ENCODE measurements at regions not wholly inside any gene's neighbourhood (a gene's known extent, or its start where the extent isn't known, plus 50 kb on each side); places are given as distances from the start of the nearest gene placed in this dataset.

GRCh38 chr17:69717214-69717613 is 302.7 kb downstream of the MAP2K6 start:
- TF ChIP-seq NRF1 (IDR thresholded peaks at IDR 0.05; ENCODE audit: low read depth, low read length), result no peak
- no peak for TF ChIP-seq PBX3 (IDR thresholded peaks at IDR 0.05)
- no peak for TF ChIP-seq RXRA (IDR thresholded peaks at IDR 0.05; ENCODE audit: borderline replicate concordance, low read depth)
- TF ChIP-seq, protein P1, sequence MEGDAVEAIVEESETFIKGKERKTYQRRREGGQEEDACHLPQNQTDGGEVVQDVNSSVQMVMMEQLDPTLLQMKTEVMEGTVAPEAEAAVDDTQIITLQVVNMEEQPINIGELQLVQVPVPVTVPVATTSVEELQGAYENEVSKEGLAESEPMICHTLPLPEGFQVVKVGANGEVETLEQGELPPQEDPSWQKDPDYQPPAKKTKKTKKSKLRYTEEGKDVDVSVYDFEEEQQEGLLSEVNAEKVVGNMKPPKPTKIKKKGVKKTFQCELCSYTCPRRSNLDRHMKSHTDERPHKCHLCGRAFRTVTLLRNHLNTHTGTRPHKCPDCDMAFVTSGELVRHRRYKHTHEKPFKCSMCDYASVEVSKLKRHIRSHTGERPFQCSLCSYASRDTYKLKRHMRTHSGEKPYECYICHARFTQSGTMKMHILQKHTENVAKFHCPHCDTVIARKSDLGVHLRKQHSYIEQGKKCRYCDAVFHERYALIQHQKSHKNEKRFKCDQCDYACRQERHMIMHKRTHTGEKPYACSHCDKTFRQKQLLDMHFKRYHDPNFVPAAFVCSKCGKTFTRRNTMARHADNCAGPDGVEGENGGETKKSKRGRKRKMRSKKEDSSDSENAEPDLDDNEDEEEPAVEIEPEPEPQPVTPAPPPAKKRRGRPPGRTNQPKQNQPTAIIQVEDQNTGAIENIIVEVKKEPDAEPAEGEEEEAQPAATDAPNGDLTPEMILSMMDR (IDR thresholded peaks at IDR 0.05), result no peak
- no peak for TF ChIP-seq TAF1 (IDR thresholded peaks at IDR 0.05; ENCODE audit: borderline replicate concordance, low read depth, low read length)
- no peak for TF ChIP-seq RCOR1 (IDR thresholded peaks at IDR 0.05; ENCODE audit: low read length)
- TF ChIP-seq RFX5 (IDR thresholded peaks at IDR 0.05; ENCODE audit: low read length), result no peak
- TF ChIP-seq RAD21 (IDR thresholded peaks at IDR 0.05; ENCODE audit: low read length), result no peak
- TF ChIP-seq EZH2phosphoT487 (IDR thresholded peaks at IDR 0.05; ENCODE audit: borderline replicate concordance, low read depth), result no peak
- TF ChIP-seq EP300 (IDR thresholded peaks at IDR 0.05; ENCODE audit: borderline replicate concordance in 1 of 2, low read depth in 1 of 2, low read length in 1 of 2), result no peak

All from SK-N-SH (cell line).